Hippocampal formation (tissue), 2 donors: ENCODE measurements at regions not wholly inside any gene's neighbourhood (a gene's known extent, or its start where the extent isn't known, plus 50 kb on each side); places are given as distances from the start of the nearest gene placed in this dataset.

Source experiments
- DNase-seq, 2 donors: peaks; one replicate each; lab custom pipeline; 2025; lab: John Stamatoyannopoulos, UW

DNA sequence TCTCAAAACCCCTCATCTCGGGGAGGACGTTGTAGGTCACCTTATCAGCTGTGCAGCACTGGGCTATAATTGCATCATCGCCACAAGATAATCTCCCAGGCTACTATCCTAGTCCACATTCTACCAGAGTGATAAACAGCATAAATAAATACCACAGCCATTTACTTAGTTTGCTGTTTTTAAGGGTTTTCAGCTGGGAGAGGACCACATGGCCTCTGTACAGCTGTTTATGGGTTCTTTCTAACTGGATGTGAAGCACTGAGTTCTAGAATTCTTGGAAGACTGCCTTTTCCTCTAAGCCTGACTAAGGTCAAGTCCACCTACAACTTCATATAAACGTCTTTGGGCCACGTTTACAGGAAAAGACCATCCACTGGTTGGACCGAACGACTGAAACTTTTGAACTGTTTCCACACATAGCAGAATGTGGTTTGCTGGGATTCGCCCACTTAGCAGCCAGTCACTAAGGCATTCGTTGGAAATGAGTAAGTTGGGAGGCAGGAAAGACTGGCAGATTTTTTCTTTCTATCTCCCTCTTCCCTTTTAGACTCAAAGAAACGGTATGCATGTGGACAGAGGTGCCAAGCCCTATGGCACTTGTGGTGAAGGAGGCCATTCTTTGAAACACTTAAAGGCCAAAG is 752.5 kb upstream of the SGCG start:
- no peak for DNase-seq

DNA sequence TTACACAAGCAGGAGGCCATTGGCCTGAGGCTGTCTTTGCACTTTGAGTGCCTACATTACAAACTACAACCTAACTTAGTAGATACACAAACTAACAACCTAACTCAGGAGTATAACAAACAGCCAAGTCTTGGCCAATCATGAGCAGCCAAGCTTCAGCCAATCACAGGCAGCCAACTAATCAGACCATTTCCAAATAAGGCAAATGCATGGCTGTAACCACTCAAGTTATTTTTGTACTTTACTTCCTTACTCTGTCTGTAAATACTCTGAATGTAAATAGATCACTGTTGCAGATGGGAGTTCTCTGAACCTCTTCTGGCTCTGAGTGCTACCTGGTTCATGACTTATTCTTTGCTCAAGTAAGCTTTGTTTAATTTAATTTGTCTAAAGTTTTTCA is 748.1 kb upstream of the SGCG start:
- DNase-seq = no peak

DNA sequence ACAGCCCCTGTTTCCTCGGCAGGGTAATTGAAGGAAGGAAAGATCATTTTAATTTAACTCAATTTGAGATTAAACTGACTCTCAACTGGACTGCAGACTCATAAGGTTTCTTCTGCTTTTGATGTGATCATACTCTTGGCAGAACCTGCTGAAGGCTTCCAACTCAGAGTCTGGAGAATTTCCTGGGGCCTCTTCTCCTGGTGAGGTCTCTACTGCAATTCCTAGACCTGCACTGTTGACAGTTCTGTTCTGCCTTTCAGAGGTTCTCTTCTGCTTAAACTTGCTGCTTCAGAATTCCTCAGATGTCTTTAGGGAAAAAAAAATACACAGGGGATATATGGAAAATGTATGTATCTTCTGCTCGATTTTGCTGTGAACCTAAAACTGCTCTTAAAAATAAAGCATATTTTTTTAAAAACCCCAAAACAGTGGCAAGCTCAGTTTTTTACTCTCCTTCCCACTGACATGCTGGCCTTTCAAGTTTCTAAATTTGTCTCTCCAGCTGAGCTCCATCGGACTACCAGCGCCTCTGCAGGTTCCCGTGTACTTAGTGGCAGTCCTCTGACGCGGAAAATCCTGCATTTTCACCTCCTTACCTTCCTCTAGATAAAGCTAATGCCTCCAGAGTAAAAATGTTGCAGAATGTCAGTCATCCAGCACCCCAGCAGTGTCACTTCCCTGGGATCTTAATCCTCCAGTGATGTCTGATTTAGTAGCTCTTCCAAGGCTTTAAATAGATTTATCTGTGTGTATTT is 733.5 kb upstream of the SGCG start:
- DNase-seq = no peak

DNA sequence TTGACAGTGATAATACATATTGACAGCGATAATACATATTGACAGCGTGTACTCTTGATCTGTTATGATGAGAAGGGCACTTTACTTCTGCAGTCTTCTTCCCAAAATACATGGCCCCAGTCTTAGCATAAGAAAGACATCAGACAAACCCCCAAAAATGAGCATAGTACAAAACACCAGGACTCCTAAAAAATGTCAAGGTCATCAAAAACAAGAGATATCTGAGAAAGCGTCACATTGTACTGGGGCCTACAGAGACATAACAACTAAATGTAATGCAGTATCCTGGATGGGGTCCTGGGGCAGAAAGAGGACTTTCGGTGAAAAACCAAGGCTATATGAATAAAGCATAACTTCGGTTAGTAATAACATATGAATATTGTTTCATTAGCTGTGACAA is 731.5 kb upstream of the SGCG start:
- no peak for DNase-seq

DNA sequence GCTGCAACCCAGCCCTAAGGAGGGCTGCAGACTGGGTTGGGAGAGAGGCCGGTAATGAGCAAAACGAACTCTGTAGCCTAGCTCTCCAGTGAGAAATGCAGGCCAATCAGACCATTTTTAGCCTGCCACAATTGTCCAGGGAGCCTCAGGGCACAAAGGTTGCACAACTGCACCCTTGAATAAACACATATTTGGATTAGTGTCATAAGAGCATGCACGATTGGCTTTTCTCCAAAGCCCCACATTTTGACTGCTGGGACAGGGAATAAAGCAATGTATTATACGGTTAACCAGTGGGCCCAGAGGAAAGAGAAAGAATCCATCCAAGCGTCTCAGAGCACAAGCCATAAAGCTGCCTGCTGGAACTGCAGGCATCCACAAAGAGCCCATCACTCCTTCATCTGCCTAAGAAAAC is 729.4 kb upstream of the SGCG start:
- peak in 1 of 2 donors; percentile 3 for DNase-seq

DNA sequence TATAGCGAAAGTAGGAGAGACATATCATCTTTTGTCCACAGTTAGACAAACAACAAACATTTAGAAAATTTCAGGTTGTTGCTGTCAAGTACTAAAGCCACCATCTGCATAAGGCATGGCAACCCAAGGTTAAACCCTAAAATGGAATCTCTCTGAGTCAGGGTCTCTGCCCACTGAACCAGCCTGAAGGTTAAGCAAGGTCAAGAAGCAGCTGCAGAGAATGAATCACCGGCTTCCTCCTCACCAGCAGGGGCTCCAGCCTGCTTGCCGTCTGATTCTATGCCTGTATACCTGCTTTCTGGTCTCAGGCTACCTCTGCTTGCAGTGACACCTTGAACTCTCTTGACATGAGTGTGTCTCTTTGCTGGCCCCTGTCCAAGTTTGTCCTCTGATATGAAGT is 726.2 kb upstream of the SGCG start:
- no peak for DNase-seq

DNA sequence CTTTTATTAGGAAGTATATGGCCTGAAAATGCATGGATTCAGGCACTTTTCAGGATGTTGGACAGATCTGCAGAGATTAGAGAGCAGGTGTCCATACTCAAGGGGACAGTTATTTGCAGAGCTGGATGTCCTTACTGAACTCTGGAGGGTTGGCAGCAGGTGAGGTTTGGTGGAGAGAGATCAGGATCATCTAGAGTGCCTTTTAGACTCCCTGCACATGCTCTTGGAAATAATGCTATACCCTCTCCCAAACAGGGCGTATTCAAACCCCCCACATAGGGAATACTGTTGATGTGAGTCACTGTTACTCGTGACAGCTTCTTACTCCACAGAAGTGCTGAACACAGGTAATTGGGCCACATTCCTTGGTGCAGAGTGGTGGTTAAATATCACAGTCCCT is 725.7 kb upstream of the SGCG start:
- no peak for DNase-seq

DNA sequence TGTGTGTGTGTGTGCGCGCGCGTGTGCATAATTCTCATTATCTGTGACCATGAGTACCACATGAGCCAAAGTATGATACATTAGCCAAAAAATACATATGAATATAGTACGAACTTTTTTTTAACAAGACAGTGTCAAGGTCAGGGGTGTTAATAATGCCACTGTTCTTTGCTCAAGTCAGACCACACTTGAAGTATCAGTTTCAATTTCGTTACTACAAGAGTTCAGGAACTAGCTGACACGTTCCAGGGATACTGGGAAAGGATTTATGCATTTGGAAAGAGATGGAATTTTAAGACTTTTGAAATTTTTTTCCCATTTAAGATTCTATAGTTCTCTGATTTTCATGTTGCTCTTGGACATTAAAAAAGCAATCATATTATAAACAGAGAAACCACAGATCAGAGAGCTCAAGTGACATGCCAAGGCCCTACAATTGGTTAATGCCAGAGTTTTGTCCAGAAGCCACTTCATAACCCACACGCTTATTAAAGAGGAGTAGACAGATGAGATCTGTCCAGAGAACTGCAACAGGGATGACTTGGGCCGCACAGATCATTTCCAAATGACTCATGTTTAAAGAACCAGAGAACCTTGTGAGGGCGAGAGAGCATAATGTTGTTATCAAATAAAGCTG is 718.8 kb upstream of the SGCG start:
- DNase-seq = no peak

DNA sequence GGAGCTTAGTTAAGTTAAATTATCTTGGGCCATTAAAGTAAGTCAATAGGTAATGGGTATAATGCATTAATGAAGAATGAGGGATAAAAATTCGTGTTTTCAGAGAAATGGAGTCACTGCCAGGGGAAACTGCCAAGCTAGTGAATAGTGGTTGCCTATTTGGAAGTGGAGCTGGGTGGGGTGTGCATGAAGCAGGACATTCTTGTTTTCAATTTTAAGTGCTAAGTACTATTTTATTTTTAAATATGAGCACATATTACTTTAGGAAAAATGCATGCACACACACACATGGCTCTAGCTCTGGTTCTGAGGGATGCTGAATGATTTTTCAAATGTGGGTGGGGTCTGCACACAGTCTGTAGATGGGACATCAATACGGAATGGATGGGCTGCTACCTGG is 717.7 kb upstream of the SGCG start:
- DNase-seq = no peak

DNA sequence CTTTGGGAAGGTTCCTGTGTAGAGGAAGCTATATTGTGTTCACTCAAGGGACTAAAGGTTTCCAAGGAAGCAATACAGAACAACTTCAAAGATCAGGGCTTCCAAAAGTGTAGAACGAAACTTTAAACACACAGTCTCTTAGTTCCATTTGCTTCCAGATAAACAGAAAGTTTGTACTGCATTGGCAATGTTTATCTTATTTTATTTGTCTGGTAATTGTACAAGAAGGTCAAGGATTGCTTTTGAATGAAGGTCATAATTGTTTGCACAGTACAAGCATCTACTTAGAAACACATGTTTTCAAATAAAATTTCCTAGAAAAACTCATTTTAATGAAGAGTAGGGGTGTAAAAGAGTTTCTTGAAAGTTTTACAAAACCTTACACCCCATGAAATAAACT is 712.7 kb upstream of the SGCG start:
- DNase-seq = no peak

DNA sequence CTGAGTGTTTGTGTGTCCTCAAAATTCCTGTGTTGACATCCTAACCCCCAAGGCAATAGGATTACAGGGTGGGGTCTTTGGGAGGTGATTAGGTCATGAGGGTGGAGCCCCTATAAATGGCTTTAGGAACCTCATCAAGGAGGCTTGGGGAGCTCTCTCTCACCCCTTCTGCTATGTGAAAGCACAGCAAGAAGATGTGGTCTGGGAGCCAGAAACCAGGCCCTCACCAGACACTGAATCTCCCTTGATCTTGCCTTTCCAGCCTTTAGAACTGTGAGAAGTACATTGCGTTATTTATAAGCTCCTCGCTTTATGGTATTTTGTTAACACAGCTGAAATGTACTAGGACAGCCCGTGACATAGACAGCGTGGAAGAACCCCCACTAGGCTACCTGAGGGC is 712.0 kb upstream of the SGCG start:
- no peak for DNase-seq

DNA sequence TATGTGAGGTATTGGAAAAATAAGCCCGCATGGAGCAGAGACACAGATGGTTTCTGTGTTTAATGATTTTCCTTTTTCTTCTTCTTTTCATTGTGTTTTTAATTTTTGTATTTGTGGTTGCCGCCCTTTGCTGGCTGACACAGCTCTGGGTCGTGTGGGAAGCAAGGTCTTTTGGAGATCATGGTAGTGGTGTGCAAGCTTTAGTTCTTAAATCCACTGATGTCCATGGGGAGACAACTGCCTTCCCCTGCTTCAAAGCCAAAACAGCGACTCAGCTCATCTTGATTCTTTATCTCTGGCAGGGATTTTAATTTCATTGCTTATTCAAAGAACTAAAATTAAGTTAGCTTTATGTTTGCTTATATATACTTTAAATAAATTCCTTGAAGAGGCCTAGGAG is 711.3 kb upstream of the SGCG start:
- DNase-seq = no peak

DNA sequence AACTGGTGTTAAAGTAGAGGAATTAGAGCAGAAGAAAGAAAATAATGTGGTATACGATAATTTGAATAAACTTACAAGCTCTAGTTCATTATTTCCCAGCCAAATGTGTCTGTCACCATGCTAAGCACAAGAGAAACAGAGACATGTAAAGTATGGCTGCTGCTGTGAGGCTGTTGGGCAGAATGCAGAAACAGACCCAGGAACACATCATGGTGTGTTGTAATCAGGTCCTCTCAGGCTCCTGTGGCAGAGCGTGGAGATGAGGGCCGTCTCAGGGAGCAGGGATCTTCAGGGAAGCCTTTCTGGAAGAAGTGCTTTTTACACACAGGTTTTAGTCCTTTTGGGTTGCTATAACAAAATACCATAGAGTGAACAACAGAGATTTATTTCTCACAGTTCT is 710.7 kb upstream of the SGCG start:
- DNase-seq = no peak

DNA sequence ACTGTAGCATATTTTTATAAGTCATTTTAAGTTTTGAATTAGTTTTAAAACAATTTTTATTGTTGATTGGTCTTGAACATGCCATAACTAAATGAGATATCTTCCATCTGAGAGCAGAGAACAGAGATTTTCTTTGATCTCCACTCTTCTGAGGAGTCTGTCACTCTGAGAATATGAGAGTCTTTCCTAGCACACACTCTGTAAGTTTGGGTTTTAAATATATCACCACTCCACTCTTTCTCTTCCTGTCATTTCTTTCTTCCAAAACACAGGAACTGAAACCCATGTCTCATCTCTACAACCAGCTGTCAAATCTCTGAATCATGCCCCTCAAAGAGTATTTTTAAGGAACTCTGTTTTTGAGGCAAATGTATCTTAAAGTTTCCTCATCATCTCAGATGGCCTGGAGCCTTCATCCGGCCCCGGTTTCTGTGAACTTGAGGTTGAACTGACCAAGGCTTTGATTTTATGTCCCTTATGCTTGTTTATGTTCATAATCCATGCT is 698.2 kb upstream of the SGCG start:
- DNase-seq = no peak

DNA sequence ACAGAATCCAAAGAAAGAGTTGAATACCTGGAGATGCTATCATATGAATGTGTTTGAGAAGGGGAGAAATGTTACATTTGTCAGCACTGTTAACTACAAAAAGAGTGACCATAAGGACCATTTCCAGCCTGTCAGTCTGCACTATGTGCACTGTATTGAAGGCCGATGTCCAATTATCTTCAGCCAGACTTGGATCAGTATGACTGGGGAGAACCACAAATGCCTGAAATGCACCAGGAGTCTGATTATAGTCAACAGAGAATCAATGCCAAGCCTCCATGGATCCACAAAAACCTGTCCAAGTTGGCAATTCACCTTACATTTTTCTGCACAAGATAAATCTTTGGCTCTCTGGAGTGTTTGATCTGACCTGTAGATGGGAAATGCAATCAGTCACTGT is 697.5 kb upstream of the SGCG start:
- no peak for DNase-seq

DNA sequence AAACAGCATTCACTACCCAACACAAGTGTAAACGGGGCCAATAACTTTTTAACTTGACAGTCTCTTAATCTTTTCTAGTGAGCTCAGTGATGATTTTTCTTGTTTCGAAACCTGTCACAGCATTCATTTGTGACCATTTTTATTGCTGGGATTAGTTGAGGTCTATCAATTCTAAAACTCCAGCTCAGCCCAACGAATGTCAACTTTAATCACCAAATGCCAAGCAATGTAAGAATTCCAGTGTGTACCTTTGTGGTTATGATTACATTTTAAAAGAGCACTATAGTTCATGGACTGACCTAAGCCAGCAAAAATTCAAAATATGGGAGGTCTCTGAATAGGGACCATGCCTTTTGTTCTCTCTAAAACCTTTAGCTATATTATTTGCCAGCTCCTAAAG is 694.3 kb upstream of the SGCG start:
- DNase-seq = no peak

DNA sequence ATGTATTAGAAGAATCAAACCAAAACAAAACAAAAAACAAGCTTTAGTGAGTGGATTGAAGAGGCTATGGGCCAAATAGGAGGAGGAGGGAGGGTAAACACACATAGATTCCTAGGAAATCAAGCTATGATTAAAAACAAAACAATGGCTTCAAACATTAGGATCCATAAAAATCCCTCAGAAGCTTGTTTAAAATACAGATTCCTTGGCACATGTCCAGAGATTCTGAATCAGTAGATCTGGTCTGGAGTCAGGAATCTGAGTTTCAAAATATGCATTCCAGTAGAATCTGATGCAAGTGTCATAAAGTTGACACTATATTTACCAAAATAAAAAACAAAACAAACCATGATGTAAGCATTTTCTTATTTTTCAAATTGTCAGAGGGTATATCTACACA is 692.8 kb upstream of the SGCG start:
- no peak for DNase-seq

DNA sequence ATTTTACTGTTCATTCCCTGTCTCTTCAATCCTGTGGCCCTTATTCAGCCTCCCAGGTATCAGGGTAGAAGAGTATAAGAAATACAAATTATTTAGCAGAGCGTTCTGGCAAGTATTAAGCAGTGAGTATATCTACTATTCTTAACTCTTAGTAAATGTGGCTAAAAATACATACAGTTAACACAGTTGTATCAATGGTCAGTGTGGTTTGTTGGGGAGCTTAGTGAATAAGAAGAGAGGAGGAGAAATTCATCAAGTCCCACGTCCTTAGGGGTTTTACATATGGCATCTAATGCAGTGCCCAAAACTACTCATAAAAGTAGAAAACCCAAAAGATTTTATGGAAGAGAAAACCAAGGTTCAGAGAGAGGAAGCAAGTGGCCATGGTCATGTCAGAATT is 691.0 kb upstream of the SGCG start:
- DNase-seq = no peak

DNA sequence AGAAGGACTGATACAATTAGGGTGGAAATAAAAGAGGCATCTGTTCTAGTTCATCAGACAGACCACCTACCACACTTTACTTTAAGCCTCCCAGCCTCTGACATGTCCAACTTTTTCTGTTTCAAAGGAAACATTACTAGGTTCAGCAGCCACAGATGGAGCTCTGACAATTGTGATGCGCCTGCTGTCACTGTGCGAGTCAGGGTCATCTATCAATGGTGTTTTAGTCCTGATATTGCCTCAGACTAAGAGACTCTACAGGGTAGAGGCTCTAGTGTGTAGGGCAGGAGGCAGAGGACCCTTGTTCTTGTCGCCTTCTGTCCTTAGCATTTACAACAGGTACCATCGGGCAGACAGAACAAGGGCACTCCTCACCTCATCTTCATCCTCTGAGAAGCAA is 685.0 kb upstream of the SGCG start:
- no peak for DNase-seq

DNA sequence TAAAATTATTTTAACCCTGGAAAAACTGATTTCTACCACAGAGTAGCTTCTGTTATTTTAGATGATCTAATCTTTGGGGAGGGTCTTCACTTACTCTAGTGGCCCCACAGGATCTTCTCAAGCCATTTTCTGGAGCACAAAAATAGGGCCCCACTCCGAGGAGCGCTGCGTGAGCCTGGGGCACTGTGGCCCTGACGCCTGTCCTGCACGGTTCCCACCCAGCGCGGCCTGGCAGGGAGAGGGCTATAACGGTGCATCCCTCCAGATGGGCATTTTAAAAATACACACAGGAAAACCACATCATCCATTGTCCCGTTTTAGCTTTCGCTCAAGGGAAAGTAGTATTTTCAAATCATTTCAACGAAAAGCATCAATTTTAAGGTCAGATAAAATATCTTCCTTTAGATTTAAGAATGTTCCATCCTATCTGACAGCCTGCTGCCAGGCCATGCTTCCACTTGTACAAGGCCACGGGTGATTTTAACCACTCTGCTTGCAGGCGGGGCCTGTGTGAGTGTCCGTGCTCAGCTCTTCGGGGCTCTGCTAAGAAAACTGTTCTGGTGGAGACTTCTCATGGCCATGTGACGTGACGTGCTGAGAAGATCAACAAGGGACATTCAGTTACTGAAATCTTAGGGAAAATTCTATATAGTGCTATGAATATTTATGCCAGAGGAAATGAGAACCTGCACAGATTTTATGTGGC is 683.8 kb upstream of the SGCG start:
- DNase-seq = no peak

DNA sequence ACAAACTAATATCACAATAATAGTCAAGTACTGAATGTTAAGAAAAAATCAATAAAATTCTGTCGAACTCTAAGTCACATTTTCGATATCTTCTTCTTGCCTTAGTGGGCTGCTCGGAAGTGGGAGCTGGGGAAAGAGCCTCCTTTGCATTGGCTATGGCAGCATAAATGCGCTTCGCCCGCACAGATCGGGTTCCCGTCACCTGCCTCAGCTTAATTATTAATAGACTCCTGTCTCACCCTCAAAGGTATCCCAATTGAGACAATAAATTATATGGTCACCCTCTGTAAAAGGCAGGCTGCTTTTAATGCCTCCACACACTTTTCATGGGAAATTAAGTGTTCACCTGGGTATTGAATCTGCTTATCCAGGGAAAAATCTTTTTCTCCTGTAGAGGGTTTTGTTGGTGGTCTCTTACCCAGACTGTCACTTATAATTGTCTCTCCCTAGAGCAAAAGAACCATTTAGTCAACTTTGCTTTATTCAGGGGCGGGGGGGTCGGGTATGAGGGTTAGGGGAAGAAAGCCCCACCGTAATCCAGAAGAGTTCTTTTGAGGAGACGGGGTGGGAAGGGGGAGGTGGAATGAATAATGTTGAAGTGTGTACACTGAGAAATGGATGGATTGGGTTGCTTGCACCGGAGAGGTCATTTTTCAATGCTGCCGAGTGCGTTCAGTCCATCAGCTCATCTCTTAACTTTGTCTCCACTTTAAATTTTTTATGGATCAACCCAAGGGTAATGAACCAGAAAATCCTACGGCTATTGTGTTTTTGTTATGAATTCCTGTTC is 682.6 kb upstream of the SGCG start:
- DNase-seq = no peak

DNA sequence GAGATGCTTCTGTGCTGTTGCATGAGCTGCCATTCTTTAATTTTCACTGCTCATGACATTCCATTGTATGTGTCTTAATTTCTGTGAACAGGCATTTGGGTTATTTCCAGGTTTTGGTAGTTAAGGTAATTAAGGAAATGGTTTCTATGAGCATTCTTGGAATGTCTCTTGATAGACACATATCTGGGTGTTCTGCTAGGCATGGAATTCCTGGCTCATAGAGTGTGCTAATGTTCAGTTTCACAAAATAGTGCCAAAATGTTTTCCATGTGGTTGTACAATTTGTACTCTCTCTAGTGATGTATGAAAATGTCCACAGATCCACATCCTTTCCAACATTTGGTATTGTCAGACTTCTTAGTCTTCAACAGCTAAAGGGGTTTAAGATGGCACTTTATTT is 680.9 kb upstream of the SGCG start:
- DNase-seq = no peak
